Activated CD4-positive, alpha-beta T cell treated with anti-CD3 and anti-CD28 coated beads for 48 hours (primary cell): ENCODE measurements at regions not wholly inside any gene's neighbourhood (a gene's known extent, or its start where the extent isn't known, plus 50 kb on each side); places are given as distances from the start of the nearest gene placed in this dataset.

Experiments used
- DNase-seq: peaks from one replicate; pipeline ENCODE4 v3.0.0-alpha.2; 2020

DNA sequence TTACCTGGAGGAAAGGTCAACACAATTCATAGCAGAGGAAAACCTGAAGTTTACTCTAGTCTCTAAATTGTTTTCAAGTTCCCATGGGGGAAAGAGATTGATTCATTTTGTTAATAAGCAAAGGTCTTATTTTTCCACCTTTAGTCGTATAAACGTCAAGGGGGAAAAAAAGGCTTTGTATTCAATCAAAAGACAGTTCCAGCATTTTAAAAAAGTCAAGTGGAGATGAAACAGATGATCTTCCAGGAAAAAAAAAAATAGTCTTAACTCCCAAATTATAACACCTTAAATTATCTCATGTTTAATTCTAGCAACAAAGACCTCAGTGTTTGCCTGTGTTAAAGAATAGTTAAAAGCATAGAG is 140.5 kb downstream of the TOMM20 start:
- DNase-seq, result no peak

DNA sequence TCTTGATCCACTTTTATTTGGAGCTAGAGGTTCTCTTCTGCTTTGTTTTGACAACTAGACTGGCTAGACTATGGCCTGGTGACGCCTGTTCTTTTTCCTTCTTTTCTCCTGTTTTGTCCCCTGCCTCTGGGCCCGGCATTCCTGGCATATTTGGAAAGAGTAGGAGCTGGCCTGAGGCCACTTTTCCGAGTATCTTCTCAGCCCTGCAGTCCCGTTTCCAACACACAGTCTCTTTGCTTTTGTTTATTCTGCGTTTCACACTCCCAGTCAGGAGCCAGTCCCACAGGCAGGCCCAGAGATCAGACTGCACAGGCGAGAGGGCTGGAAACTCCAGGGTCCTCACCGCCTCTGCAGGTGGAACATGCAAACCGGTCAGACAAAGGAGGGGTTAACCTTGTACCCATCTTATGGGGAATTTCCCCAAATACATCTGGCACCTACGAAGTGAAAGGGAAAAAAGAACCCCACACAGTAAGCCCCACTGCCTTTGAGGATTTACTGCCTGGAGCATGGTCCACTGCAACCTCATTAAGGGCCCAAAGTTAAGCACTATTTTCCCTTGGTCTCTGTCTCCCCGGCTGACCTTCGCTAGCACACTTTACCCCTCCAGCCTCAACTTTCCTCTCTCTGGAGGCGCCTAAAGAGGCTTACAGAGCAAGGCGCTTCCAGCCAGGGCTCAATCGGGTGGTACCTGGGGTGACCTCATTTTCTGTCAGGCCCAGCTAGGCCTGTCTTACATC is 141.1 kb downstream of the TOMM20 start:
- DNase-seq, result peak; percentile 50

DNA sequence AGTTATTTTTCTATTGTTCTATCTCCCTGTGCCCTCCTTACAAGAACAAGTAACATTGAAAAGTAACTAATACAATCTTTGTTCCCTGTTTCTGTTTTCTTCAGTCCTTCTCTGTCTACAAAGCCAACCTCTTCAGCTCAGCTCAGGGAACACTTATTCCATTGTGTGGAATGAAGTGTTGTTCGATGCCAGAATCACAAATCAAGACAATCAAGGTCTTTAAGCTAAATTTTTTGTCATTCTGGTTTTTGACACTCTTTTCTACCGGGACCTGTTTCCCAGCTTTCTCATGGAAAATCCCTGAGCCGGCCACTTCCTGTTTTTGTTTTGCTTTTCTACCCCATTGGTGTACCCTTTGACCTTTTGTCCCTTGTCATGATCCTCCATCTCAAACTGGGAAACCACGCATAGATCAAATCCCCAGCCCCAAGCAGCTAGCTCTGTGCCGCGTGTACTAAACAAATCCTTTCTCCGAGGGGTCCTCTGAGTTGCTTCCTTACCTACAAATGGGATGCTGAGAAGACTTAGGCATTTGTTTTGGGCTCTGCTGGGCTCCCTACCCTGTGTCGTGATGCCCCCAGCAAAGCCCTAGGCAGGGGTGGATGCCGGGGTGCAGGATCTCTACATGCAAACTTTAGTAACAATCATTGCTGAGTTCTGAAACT is 141.8 kb downstream of the TOMM20 start:
- DNase-seq, result no peak

- no peak for DNase-seq
These were observed 142.9 kb downstream of the TOMM20 start for GRCh38 chr1:234985516-234986294.

DNA sequence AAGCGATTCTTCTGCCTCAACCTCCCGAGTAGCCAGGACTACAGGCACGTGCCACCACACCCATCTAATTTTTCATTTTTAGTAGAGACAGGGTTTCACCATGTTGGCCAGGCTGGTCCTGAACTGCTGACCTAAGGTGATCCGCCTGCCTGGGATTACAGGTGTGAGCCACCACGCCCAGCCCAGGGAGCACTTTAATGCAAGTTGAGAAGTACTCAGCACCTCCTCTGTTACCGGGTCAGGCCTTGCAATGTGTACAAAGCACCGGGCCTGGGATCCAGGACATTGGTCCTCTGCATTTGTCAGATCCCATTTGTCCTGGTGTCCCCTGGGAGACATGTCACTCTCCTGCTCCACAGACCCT is 143.6 kb downstream of the TOMM20 start:
- DNase-seq, result no peak

DNA sequence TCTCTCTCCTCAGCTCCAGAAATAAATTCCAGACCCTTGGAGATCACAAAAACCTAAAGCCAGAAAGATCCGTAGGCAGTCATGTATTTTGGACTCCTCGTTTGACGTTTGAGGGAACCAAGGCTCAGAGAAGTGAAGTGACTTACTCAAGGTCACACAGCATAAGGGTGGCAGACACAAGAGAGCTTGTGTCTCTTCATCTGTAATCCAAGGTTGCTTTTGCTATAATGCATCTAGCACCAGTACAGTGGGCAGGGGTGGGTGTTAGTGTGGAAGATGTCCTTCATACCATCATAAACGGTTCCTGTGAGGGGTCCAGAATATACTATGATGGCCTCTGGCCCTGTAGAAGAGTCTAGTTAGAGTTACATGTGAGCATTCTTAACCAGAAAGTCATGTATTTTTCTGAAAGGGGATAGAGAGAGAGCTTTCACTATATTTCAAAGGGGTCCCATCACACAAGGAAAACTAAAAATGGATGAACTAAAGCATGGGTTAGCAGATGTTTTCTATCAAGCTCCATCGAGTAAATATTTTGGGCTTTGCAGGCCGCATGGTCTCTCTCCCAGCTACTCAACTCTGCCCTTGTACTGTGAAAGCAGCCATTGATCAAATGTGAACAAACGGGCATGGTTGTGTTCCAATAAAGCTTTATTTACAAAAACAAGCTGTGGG is 144.9 kb downstream of the TOMM20 start:
- no peak for DNase-seq

DNA sequence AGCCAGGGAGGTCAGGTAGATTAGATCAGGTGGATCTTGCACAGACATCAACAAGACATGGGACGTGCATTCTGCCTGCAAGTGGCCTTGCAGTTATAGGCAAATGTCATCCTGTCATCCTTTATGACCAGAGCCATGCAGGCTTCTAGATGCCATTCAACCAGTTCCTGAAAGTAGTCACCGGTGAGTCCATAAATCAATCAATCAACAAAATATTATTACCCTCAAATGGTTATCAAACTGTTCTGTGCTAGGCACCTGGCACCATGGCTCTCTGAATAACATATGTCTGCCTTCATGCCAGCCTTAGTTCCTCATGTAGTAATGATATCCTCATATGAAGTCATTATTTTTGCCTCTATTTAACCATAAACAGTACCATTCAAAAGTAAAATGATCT is 146.9 kb downstream of the TOMM20 start:
- DNase-seq, result no peak

GRCh38 chr1:234980645-234981396 is 147.8 kb downstream of the TOMM20 start:
- peak; percentile 89 for DNase-seq

DNA sequence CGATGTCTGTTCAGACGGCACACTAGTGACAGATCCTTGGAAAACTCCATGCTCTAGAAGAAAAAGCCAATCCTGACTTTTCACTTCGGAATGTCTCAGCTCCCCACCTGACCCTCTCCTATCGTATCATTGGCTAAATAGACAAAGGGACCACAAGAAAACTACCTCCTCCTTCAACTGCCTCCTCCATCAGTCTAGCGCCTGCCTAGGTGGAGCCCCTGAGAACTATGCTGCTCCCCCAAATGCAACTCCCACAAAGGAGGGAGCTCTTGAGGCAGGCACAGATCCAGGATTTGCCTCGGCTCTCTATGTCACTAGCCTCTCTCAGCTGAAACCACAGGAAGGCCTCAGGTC is 148.4 kb downstream of the TOMM20 start:
- DNase-seq, result no peak

DNA sequence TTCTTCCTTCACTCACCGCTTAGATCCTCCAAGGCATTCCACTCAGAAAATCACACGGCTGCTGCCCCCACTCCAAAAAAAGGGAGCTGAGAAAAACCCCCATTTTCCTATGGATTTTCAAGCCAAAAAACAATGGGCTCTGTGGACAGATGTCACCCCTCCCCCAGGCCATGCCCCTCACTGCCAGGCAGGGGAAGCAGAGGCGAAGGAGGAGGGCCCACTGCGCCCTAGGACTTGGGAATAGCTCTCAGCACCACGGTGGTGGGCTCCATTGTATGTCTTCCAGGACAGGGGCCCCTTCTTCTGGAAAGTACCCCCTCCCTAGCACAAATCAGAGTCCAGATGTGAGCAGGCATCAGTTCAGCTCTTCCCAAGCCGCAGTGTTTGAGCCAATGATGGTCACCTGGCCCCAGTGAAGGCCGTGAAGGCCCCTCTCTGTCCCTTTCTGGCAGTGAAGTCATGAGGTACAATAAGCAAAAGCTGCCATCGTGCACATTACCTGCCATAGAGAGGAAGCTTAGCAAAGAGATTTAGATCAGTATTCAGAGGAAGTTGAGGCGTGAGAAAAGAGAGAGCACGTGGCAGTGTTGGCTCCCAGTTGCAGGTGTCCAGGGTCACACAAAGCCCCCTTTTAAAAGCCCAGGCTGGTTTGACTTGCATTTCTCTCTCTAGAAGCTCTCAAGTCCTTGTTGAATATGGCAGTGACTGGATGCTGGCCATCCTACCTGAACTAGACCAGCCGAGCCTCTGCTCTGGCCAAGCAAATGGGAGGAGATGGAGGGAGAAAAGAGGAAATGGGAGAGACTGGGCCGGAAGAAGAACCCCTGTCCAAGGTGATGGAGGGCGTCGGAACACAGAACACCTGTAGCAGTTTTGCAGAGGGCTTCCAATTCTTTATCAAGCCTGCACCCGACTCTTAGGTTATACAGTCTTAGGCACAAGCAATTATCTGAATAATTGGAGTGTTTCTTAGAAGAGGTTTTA is 149.0 kb downstream of the TOMM20 start:
- no peak for DNase-seq

DNA sequence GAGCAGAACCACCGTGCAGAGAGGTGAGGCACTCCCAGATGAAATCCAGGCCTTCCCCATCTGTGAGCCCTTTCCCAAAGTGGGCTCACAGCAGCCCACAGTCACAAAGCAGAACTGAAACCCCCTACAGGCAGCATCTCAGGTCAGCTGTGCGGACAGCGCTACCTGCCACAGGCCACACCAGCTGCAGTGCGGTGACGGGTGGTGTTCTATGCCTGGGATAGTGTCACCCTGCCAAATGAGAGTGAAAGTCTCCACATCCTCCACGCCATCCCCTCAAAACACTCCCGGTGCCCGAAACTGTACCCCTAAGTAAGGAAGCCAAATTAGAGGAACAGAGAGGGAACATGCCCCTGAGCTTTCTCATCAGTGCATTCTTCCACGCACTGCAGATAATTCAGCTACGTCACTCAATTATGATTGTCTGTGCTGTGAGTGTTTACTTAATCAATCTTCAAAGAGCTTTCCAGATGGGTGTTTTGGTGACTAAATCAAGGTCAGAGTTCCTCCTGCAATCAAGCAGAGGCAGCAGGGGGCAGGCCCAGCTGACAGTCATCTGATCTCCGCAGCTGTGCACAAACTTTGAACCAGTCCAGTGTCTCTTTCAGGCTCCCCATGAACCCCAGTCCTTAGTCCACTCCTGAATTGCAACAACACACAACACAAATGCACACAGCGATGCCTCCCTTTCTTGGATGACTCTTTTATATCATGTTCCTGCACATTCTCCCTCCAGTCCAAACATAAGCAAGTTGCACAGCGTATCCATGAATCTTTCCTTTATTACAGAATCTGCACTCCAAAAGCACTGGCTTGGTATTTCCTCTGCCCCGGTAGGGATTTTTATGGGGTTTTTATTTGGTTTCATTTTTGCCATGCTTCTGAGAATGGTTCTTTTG is 150.0 kb downstream of the TOMM20 start:
- peak; percentile 68 for DNase-seq

GRCh38 chr1:234977875-234978396 is 150.7 kb downstream of the TOMM20 start:
- no peak for DNase-seq

- no peak for DNase-seq
These were observed 151.6 kb downstream of the TOMM20 start for GRCh38 chr1:234976861-234977680.

- no peak for DNase-seq
These were observed 152.4 kb downstream of the TOMM20 start for GRCh38 chr1:234975941-234976860.

DNA sequence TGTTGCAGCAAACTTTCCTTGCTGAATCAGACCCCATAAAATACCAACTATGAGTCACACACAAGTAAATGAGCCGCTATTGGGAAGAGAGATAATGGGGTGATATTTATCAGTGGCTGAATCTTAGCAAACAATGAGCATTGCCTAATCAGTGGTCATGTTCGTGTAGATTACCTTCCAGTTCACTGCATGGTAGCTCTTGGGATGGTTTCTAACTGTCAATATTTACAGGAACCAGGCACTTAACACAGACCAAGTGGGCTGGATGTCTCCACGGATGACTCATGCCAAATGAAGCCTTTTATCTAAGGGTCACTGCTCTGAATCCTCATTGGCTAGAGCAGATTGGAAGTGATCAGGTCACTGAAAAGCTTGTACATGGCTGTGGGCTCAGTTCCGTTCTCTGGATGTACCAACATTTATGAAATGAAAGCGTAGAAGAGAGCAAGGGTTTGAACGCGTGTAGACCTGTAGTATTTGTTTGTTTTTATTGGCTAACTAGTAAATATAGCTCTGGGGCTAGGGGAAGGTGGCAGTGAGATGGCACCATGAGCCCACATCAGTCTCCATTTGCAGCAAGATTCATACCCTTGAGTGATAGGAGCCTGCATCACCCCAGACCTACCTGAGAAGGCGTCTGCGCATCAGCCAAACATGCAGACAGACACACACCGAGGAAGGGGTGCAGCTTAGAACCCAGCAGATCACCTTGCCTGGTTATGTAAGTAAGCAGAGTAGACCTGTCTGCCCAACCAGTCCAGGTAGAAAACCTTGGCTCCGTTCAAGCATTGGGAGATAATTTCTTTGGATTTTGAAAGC is 153.3 kb downstream of the TOMM20 start:
- no peak for DNase-seq

DNA sequence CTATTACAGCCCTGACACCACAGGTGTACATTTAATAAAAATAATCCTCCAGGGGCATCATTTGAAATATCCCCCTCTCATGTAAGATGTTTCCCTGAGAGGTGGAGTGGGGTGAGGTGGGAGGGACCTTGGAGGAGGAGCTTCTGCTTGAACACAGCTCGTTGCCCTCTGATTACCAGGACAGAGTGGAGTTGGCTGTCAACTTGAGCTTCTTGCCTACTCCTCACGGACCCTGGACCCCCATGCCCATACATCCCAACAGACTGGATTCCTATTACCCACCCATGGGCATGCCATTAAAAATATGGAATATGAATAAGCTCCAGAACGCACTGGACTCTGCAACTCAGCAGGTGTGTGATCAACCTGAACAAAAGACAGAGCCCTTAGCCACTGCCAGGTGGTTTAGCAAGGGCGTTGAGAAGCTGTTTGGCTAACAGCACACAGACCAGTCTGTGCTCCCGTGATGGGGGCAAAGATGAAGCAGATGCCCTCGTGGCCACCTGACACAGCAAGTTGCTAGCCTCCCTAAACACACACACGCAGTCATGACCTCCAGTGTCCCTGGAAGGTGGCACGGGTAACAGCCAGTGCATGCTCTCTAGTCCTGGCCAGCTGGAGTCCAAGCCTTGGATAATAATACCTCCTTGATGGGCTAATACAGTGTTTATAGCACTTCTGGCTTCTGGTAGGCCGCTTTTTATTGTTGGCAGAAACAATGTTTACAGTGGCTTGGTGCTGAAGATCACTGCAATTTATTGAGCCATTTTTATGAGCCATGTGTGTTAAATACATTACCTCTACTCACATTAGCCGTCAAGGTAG is 155.0 kb downstream of the TOMM20 start:
- DNase-seq, result no peak
